ENCODE measurements at regions not wholly inside any gene's neighbourhood (a gene's known extent, or its start where the extent isn't known, plus 50 kb on each side); places are given as distances from the start of the nearest gene placed in this dataset.
"Not testable (repeated sequence)": the region's sequence is repeated elsewhere in the genome, so short reads cannot be mapped to it uniquely, and the experiment has no call there.

DNA sequence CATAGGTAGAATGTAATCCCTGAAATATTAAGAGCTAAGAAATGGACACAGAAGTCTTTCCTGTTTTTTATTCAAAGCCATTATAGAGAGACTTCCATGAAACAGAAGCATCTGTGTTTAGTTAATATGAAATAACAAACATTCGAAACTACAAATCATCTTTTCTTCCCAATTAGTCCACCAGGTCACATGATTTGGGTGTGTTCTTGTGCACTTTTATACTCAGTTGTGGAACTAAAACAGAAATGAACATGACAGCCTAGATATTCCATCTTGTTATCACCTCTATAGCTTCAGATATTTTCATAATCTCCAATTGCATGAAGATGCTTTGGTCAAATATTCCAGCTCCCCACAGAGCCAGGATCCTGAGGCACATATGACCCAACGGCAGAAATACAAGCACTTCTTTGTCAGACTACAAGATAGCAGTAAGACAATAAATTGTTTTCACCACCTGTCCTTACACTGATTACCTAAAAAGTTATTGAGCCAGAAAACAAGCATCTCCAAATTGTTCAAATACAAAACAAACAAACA lies 116.8 kb upstream of the BEND6 start:
- DNase-seq, result no peak

DNA sequence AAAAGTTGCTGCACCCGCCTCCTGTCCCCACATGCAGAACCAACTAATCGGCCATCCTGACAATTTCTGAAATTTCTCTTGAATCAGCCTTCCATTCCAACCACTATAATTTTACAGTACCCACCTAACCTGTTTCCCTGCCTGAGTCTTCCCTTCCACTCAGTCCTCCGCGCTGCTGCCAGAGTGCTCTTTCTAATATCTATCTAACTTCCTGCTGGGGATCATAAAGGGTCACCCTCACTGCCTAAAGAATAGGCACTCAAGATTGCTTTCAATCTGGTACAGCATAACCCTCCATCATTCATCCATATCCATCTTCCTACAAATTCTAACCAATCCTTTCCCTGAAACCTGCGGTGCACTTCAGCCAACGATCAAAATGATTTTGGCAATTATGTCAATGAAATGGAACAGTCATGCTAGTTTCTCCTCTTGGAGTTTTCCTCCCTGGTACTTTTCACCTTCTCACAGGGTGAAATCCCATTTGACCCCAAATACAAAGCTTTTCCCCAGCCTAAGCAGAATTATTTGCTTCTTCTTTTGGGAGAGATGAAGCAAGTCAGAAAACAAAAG lies 117.5 kb upstream of the BEND6 start:
- no peak for DNase-seq

DNA sequence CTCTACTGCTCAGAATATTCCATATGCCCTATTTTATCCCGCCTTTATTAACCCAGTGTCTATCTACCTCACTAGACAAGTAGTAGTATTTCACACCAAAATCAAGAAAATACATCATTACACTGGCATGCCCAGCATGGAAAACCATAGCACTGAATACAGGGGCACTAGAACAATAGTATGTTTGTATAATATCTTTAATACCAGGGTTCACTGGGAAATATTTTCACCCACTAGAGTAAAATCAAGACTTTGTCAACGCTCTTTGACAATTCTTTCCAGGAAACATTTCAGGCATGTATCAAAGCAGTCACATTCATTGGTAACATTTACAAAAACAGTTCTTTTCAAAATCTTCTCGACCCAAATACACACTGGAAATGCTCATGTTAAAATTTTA lies 119.3 kb upstream of the BEND6 start:
- no peak for DNase-seq

DNA sequence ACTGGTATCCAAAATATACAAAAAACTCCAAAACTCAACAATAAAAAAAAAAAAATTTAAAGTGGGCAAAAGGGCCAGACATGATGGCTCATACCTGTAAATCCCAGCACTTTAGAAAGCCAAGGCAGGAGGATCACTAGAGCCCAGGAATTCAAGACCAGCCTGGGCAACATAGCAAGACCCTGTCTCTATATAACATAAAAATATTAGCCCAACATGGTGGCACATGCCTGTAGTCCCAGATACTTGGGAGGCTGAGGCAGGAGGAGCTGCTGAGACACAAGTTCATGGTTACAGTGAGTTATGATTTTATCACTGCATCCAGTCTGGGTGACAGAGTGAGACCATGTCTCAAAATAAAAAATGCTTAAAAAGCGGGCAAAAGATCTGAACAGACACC lies 121.0 kb upstream of the BEND6 start:
- no peak for DNase-seq

DNA sequence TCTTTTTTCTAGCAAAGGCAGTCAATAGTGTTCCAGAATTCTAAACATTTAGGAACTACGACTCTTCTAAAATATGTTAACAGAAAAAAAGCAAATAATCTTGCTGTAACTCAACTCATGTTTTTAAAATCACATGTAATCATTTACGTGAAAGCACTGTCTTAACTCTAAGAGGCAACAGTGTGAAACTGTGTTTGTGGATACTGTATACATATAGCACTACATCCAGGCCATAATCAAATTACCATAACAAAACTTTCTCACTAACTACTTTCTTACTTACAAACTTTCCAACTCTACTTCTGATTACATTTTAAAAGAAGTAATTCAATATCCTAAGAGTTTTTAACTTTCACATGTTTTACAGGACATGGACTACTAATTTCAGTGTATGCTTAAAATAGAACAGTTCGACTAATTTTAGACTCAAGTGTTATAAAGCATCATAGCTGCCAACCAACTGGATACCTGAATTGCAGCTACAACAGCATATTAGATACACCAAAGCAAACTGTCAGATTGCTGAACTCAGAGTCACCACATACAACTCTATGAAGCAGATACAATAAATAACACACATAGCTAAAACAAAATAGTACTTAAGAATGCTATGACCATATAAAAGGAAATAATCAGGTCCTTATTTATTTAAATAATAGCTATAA lies 121.6 kb upstream of the BEND6 start:
- no peak for DNase-seq

DNA sequence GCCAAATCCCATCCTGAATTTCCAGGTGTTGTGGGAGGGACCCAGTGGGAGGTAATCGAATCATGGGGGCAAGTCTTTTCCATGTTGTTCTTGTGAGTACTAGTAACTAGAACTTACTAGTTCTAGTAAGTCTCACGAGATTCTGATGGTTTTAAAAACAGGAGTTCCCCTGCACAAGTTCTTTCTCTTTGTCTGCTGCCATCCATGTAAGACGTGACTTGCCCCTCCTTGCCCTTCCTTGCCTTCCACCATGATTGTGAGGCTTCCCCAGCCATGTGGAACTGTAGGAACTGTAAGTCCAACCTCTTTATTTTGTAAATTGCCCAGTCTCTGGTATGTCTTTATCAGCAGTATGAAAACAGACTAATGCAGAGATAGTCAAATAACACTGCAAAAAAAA lies 122.7 kb upstream of the BEND6 start:
- no peak for DNase-seq

DNA sequence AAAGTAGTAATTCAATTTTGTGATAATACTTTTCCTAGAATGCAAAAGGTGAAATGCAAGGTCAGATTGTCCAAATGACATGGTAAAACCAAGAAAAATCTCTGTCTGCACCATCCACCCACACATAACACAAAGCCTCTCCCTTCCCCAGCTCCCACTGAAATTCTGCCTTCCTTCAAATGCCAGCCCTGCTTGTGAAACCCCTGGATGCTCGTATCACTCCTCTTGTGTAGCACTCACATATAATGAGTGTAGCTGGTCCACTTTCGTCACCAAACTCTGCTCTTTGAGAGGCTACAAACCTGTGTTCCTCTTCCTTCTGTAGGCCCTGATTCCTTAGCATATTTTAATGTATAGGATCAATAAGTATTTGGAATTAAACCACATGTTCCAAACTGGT lies 123.6 kb upstream of the BEND6 start:
- DNase-seq, result no peak

DNA sequence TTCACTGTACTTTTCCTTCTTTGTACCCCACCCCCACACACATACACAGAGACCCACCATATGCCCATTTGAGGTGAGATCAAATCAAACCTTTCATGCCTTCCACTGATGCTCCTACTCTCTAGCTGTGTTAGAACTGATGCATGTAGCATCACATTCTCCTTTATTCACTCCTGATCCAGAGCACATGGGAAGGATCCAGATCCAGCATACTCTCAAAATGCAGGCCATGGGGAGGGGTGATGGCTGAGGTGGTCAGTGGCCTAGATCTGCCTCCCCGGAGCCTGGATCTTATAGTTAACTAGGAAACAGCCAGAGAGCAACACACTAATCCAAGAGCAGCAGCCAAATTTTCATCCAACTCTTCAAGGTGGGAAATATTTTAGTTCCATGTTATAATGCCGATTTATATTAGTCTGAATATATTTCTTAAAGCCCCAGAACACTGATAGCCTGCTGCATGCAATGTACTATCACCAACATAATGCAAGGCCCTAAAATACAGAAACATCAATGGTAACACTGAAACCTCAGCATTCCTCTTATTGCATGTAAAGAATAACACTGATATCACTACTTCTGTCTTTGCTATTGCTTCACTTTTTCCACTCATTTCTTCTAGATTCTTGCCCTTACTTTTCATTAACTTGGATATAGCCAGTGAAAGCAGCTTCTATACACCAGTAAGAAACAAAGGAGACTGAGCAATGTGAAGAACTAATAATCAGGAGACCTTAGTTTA lies 126.8 kb upstream of the BEND6 start:
- DNase-seq, result no peak

DNA sequence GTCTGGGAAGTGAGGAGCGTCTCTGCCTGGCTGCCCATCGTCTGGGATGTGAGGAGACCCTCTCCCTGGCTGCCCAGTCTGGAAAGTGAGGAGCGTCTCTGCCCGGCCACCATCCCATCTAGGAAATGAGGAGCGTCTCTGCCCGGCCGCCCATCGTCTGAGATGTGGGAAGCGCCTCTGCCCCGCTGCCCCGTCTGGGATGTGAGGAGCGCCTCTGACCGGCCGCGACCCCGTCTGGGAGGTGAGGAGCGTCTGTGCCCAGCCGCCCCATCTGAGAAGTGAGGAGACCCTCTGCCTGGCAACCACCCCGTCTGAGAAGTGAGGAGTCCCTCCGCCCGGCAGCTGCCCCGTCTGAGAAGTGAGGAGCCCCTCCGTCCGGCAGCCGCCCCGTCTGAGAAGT lies 130.5 kb upstream of the BEND6 start:
- not testable (repeated sequence) for DNase-seq

DNA sequence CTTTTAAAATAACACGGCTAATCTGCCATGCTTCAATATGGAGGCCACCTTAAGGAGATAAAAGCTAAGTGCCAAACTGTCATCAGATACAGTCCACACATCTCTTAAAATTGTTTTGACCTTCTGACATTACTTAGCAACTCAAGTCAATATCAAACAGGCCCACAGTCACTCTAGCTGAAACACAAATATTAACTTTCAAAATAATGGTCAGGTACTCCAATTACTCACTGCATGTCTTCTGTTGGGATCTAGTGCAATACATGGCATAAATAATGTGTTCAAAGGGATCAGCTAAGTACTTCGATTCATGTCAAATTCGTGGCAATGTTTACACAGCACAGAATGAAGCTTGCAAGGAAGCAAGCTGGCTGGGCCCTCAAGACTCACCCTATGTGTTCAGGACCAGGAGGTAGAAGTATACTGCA lies 133.9 kb upstream of the BEND6 start:
- DNase-seq, result peak; percentile 57

DNA sequence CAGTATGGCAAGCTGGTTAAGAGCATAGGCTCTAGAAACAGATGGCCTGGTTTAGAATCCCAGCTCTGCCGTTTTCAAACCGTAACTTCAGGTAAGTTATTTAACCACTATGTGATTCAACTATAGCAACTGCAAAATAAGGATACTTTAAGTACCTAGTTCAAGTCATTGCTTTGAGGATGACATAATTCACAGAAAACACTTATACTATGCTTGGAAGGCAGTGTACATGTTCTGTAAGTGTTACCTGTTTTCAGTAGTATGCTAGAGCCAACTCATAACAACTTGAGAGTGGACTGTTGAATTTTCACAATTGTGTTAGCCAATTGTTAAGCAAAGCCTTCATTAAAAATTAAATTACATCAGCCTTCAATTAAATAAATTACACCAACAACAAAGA lies 134.8 kb upstream of the BEND6 start:
- DNase-seq, result no peak

DNA sequence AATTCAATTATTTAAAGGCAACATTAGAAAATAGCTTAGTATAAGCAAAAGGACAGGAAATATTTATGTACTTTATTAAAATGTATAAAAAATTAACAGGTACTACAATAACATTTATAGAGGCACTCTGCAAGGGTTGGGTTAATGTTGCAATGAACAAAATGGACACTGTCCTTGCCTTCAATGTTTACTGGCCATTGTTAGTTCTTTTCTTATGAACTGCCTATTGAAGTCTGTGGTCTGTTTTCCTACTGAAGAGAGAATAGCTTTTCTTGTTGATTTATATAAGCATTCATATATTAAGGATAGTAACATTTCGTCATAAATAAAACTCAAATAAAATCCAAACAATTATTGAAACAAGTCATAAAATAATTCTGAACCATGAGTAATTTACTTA lies 135.3 kb upstream of the BEND6 start:
- DNase-seq, result no peak

DNA sequence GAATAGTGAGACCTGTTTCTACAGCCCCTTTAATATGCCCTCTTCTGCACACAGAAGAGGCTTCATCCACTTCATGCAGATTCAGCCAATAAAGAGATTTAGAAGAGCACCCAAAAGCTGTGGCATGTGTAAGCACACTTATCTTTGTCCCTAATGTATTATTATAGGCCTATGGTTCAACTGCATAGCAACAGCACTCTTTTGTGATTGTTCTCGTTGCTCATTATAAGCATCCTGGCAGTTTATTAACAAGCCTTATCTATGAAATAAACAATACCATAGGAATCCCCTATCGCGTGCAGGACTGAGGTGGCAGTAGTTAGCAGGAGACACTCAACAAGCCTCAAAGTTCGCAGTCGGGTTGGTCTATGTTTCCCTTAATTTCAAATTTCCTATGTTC lies 138.5 kb upstream of the BEND6 start:
- DNase-seq, result no peak

DNA sequence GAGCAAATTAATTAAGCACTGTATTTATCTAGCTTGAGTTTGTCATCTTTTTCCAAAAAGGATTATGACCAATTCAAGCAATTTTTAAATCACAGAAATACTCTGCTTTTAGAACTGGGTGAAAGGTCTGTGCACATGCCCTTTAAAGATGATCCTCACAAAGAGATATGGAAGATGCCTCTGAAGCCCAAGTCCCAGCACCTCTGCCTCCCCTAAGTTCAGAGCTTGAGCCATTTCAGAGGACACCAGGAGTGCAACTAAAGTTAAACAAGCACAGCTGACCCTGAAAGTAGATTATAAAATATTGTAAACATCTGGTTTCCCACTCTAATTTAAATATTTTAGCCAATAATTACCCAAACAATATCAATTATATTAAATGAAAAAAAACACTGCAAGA lies 139.5 kb upstream of the BEND6 start:
- no peak for DNase-seq

DNA sequence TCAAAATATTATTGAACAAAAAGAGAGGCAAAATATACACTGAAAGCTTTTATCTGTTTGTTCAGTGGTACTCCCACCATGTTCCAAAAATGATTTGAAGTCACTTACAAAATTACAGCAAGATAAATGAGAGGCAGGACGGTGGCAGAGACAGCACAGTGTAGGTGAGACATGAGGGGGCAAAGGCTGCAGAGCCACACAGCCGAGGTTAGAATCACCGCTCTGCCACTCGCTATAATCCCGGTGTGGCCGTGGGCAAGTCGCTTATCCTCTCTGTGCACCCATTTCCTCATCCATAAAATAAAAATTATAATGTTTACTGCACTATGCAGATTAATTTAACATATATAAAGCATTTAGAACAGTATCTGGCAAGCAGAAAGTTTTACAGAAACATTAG lies 140.1 kb upstream of the BEND6 start:
- no peak for DNase-seq

DNA sequence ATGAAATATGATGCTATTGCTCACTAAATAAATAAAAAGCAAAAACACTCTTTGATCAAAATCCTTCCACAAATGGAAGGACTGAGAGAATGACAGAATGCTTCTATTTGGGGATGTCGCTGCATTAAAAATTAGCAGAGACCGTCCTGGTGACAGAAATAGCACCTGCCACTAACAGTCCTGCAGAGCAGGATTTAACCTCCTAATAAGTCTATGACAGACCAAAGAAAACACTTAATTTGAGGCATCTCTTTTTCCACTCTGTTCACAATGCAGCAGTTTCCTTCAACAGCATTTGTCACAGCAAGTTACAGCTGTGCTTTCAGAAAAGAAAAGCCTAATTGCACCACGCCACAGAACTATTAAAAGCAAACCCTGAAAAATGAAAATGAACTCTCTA lies 140.6 kb upstream of the BEND6 start:
- no peak for DNase-seq

DNA sequence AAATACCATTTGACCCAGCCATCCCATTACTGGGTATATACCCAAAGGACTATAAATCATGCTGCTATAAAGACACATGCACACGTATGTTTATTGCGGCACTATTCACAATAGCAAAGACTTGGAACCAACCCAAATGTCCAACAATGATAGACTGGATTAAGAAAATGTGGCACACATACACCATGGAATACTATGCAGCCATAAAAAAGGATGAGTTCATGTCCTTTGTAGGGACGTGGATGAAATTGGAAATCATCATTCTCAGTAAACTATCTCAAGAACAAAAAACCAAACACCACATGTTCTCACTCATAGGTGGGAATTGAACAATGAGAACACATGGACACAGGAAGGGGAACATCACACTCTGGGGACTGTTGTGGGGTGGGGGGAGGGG lies 142.1 kb upstream of the BEND6 start:
- DNase-seq, result not testable (repeated sequence)

DNA sequence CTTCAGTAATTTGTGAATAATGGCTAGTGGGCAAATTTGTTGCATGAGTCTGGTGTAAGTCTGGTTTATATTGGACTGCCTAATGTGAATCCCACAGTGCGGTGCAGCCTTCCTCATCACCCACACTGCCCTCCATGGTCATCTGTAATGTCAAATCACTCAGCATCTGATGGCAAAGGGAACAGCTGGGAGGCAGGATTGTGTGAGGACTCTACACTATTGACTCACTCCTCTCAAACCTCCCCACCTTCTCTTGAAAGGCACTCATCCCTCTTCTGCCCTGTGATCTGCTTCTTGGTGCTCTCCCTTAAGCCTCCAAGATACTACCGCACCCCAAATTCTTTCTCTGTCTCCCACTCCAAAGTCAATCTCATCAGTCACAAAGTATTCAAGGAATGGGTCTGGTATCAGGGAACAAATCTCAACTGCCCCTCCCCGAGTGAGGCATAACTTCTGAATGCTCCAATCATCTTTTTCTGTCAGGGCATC lies 146.0 kb upstream of the BEND6 start:
- no peak for DNase-seq

DNA sequence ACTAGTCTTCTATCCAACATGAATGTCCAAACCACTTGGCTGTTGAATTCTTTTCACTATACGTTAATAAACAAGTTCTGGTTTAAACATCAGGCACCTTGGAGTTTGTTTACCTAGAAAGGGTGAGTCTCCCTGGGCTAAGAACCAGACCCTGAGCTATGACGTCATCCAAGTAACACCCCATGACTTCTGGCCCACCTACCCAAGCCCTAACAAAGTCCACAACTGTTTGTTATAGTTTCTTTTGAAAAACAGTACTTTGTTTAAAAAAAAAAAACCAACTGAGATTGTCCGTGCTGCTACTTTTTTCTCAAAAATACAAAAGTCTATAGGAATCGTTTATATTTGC lies 146.9 kb upstream of the BEND6 start:
- no peak for DNase-seq

DNA sequence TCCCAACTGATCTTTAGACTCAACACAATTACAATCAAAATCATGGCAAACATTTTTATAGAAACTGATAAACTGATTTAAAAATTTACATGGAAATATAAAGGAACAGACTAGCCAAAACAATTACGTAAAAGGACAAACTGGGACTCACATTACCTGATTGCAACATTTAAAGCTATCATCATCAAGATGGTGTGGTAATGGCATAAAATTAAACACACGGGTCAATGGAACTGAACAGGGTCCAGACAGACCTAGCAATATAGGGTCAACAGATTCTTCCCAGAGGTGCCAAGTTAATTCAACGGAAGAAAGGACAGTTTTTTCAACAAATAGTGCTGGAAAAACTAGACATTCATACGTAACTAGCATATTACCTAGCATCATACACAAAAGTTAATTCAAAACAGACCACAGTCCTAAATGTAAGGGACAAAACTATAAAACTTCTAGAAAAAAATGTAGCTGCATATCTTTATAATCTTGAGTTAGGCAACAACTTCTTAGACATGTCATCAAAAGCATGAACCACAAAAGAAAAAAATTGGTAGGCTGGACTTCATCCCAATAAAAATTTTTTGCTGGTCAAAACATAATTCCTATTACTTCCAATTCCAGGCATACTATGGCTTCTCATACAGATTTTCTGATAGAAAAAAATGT lies 147.4 kb upstream of the BEND6 start:
- no peak for DNase-seq

DNA sequence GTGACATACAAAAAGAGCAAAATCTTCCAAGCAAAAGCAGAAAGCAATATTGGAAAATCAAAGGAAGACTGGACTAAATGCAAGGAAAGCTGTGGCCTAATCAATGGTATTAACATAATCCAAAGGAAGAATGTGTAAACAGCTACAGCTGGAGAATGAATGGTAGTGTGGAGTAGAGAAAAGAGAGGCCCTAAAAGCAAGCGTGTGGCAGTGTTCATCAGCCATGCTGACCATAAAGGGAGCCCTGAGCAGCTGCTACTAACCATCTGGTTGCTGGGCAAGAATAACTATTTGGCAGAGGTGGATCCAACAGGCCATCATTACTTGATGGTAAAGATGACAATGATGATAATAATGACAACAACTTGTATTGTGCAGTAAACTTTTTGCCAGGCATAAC lies 148.5 kb upstream of the BEND6 start:
- DNase-seq, result no peak

DNA sequence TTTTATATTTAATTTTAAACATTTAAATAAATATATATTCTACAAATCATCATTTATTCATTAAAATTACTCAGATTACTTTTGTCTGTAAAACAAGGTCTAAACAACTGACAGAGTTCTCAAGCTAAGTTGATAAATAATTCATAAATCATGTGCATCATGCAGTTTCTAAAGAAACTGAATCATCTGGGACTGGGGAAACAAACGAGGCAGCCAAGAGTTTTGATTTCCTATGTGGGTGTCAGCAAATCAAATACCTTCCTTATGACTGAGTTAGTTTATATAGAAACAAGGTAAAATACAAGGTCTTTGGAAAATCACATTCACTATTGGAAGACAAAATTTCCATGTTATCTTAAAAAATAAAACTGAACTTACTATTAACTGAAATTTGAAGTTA lies 149.9 kb upstream of the BEND6 start:
- DNase-seq, result no peak

DNA sequence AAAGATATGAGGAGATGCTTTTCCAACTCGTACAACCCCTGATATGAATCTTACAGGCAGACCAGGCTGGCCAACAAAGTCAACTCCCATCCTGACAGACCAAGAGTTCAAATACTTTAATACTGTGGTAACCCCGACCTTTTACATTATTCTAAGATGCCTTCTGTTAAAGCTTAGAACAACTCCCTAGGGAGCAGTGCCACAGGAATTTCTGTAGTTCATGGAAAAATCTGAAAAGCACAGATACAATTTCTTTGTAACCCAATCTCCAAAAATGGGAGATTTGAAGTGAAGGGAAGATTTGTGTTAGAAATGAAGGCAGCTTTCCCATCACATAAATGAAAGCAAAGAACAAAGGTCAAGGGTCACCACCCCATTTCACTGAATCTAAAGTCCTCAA lies 151.3 kb upstream of the BEND6 start:
- no peak for DNase-seq

DNA sequence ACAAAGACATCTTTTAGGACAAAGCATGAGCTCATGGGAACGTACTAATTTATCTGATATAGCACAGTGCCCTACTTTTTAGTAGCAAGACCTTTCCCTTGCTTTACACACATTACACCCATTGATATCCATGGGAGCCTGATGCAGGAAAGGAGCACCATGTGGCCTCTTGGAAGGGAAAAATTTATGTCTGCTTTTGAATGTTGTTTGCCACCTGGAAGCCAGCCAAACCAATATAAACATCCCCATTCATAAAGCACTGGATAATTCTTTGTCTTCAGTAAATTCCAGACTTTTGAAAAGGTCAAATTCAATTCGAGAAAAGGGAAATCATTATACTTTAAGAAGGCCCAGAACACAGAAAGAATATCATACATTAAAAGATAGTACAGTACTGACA lies 152.3 kb upstream of the BEND6 start:
- DNase-seq, result peak; percentile 88

Data from NCI-H748 treated with DMSO at 0.1 percent for 48 hours (cell line).